K562 (cell line): ENCODE measurements at regions not wholly inside any gene's neighbourhood (a gene's known extent, or its start where the extent isn't known, plus 50 kb on each side); places are given as distances from the start of the nearest gene placed in this dataset.

Source experiments
- MGA ChIP-seq: fragments of 450-650 bp; IDR thresholded peaks from 2 replicates; pipeline ENCODE4 v1.6.1; 2016; ENCODE audit warnings: mild to moderate bottlenecking, moderate library complexity

GRCh38 chr5:88390096-88390441 lies 121.4 kb upstream of the TMEM161B start (continued):
- no peak for TF ChIP-seq MGA
